ENCODE measurements at regions not wholly inside any gene's neighbourhood (a gene's known extent, or its start where the extent isn't known, plus 50 kb on each side); places are given as distances from the start of the nearest gene placed in this dataset.
A peak's percentile ranks its signal among the peaks of the same experiment; 100 is the strongest.
"Not testable (repeated sequence)": the region's sequence is repeated elsewhere in the genome, so short reads cannot be mapped to it uniquely, and the experiment has no call there.

- DNase-seq, result no peak
These were observed 1144.3 kb downstream of the RAPGEF2 start for GRCh38 chr4:160247091-160247656.

DNA sequence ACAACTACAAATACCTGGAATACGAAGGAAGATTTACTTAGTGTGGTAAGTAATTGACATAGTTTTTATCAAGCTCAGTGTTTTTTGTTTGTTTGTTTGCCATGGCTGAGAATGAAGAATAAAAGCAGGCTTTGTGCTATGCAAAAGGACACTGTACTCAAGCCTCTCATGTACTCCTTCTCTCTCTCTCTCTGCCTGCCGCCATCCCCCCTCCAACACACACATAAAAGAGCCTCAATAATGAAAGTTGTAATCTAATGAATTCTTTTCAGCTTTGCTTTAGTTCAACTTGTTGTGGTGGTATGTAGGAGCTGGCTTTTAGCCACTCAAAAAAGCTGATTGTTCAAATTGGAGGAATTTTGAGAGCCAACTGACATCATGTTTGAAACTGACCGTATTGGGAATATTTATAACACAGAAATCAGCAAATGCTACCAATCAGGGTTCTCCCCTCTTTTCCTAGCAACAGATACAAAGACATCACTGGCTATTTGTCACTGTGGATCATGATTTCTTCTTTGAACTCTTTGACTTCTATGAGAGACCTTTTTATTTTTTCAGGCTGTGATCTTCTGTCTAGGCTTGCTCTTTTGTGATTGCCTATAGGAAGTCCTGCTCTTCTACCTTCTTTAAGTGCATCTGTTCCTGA lies 1148.8 kb downstream of the RAPGEF2 start:
- DNase-seq, result no peak

DNA sequence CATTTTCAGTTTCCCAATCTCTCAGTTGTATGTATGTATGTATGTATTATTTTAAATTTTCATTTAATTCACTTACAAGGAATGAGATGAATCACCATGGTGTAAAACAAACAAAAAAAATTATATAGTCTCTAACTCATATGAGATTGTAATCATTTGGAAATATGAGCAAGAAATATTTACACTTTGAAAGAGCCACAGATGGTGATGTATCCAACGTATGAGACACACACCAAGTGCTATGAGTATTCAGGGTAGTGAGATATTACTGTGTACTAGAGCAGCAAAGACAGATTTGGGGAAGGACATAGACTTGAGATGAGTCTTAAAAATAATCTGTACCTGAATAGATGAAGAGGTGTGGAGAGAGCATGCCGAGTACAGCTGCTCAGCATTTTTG lies 1154.4 kb downstream of the RAPGEF2 start:
- no peak for DNase-seq

DNA sequence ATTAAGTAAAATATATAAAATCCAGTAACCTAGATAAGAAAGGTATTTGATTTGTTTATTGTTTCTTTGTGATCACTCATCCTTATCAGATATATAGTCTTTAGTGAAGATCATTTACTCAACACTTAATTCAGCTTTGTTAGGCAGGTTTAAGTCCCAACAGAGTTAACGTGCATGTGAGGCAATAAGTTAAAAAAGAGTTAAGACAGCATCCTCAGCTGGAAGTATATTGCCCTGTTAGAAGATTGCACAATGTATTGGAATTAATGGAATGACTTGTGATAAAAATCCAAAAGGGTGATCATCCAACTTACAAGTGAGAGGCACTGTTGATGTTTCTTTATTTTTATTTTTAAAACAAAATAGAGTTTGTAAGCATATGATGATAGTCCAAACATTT lies 1162.1 kb downstream of the RAPGEF2 start:
- no peak for DNase-seq

DNA sequence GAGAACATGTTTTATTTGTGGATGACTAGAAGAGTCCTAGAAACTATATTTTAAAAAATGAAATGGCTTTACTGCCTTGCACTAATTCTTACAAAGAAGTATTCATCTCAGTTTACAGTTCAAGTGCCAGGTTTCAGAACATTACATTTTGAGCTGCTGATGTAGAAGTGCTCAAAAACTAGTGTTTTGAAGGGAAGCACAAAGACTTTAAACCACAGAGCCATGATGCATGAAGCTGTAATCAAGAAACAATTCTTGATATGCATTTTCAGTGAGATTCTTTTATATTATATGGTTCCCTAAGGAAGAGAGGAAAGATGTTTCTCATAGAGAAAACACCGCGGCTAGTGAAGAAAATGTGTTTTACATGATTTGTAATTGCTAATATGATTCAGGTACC lies 1163.0 kb downstream of the RAPGEF2 start:
- DNase-seq, result no peak

DNA sequence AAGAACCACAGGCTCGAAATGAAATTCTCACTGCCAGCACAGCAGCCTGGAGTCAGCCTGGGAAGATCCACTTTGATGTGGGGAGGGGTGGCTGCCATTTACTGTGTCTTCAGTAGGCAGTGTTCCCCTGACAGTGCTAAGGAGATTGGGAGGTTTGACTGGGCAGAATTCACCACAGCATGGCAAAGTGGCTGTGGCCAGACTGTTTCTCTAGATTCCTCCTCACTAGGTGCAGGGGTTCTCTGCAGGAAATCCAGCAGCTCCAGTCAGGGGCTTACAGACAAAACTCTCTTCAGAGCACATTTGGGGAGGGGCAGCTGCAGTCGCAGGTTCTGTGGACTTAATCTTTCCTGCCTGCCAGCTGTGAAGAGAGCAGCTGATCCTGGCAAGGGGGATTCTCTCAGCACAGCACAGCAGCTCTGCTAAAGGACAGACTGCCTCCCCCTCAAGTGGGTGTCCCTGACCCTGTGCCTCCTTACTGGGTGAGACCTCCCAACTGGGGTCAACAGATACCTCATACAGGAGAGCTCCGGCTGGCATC lies 1174.0 kb downstream of the RAPGEF2 start:
- no peak for DNase-seq

DNA sequence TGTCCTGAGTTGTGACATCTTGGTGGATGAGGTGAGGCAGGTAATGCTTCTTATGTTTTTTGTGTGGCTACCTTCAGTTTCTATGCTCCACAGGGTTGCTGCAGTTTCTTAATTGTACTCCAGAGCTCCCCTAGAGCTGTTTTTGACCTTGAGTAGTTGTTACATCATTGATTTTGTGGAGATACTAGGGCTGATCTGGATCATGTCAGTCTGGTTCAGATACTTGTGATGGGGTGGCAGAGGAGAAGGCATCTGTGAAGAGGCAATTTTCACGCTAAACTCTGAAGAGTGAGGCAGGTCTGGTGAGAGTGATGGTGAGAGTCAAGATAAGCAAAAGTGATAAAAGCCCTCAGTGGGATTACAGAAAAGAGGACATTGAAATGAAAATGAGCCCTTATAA lies 1180.2 kb downstream of the RAPGEF2 start:
- no peak for DNase-seq

GRCh38 chr4:160284516-160284915 lies 1181.6 kb downstream of the RAPGEF2 start:
- no peak for DNase-seq

GRCh38 chr4:160286051-160286450 lies 1183.2 kb downstream of the RAPGEF2 start:
- DNase-seq, result no peak

DNA sequence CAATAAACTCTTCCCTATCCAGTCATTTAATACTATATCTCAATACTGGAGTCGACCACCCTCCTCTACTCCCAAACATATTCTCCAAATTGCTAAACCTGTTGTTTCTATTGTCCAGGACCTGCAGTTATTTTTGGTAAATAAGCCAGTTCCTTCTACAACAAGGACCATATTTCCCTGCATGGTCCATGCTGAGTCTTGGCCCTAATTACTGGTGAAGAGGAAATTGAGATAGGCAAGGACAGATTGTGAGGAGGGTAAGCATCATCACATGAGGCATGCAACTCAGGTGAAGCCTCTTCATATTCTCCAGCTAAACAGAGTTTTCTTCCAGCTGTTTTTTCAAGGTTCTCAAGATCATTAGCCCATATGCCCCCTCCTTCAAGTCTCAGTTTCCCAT lies 1193.6 kb downstream of the RAPGEF2 start:
- DNase-seq, result no peak

- no peak for DNase-seq
These were observed 1196.3 kb downstream of the RAPGEF2 start for GRCh38 chr4:160299177-160299576.

GRCh38 chr4:160299608-160300007 lies 1196.7 kb downstream of the RAPGEF2 start:
- no peak for DNase-seq

DNA sequence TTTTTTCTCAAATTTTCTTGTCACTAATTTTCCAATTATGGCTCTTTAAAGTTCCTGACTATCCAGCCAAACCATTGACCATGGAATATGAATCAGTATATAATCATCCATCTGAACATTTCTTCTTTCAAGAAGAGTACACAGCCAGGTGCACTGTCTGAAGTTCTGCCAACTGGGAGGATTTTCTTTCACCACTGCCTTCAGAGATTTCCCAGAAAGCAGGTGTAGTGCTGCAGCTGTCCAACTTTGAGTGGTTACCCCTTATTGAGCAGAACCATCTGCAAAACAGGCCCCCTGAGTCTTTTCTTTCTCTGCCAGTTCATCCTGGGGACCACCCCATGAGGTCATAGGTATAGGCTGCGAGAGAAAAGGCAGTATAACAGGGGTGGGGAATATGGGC lies 1213.2 kb downstream of the RAPGEF2 start:
- no peak for DNase-seq

DNA sequence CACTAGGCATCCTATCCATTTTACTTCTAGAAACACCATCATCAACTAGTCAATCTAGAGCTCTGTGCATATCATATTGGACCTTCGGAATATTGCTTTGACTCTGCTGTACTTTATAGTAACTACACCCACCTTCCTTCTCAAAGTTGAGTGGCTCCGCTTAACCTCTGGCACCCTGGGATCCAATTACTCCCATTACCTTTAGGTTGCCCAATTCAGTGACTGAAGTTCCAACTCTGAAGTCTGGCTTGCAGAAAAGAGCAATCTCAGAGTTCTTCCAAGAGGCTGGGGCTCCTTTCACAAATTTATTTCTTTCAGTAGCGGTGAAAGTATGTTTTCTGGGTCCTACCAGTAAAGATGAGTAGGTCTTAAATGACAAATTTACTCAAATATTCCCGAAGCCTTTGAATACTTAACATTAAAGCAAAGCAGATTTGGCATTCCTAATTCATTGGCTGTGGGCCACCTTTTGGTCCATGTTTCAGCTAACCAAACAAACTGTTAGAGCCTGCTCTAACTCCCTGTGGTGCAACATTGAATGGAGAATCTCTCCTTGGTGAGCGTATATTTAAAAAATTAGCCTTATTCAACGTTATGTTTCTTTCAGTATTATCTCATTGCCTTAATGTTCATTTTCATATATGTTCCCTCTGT lies 1215.8 kb downstream of the RAPGEF2 start:
- DNase-seq, result no peak

DNA sequence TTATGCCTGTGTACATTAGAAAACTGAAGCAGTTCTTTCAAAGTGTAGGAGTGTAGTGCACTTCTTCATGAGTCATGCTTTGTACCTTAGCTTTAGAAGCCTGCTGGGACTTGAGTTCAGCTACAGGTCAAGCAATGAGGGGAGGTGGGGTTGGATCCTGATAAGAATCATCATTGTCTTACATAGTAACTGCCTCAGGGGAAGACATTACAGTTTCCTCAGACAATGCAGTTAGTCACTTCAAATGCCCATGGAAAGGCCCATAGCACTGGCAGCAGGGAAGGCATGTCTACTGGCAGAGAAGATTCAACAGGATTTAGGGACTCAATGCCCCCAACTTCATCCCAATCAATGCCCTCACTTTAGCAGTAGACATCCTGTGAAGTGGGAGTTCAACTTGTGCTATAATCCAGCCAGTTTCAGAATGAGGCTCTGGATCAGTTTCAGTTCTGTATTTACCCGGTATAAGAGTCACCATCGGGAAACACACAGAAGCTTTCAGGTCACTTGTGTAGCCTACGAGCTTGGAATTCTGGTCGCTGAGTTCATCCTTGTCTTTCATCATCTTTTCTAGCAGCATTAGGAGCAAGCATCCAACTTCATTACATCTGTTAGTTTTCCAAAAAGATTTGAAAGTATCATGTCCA lies 1216.5 kb downstream of the RAPGEF2 start:
- DNase-seq, result peak in 1 of 2 experiments; percentile 18

DNA sequence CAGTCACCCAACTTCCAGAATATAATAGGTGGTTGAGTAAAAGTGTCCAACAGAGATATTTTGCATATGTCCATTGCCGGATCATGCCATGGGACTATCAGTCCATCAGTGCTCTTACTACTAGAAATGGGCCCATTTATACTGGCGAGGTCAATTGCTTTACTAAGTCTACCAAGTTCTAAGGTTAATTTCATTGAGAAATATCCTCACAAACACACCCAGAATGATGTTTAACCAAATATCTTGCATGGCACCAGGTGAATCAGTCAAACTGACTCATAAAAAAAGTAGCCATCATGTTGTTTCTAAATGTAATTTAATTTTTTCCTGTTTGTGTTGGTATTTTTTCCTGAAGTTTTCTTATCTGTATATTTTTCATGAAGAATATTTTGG lies 1217.0 kb downstream of the RAPGEF2 start:
- DNase-seq, result no peak

DNA sequence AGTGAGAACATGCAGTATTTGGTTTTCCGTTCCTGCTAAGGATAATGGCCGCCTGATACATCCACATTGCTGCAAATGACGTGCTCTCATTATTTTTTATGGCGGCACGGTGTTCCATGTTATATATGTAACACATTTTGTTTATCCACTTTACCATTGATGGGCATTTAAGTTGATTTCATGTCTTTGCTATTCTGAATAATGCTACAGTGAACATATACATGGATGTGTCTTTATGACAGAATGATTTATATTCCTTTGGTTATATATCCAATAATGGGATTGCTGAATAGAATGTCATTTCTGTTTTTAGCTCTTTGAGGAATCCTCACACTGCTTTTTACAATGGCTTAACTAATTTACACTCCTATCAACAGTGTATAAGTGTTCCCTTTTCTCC lies 1223.2 kb downstream of the RAPGEF2 start:
- no peak for DNase-seq

- DNase-seq, result no peak
These were observed 1244.3 kb downstream of the RAPGEF2 start for GRCh38 chr4:160347197-160347596.

- no peak for DNase-seq
These were observed 1248.1 kb downstream of the RAPGEF2 start for GRCh38 chr4:160350944-160351343.

GRCh38 chr4:160352637-160353036 lies 1249.8 kb downstream of the RAPGEF2 start:
- DNase-seq, result no peak

DNA sequence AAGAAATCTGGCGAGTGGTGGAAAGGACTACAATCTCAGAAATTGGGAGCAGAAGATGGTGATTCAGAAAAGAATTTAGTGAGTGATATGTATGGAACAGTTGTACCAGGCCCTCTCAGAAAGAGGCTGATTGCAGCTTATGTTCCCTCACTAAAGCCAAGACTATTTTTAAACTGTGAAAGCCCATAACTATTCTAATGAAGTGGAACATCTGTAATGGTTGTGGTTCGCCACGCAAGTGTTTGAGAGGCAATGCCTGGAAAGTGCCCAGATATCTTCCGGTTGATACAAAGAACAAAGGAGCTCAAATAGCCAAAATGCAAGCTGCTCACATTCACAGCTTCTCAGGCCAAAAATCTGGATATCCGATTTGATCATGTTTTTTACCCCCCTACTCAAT lies 1250.7 kb downstream of the RAPGEF2 start:
- no peak for DNase-seq

DNA sequence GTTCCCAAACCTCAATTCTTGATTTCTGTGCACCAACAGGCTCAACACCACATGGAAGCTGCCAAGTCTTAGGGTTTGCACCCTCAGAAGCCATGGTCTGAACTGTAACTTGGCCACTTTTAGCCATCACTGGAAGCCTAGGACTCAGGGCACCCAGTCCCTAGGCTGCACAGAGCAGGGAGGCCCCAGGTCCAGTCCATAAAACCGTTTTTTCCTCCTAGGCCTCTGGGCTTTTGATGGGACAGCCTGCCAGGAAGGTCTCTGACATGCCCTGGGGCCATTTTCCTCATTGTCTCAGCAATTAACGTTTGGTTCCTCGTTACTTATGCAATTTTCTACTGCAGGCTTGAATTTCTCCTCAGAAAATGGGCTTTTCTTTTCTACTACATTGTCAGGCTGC lies 1259.6 kb downstream of the RAPGEF2 start:
- DNase-seq, result no peak

DNA sequence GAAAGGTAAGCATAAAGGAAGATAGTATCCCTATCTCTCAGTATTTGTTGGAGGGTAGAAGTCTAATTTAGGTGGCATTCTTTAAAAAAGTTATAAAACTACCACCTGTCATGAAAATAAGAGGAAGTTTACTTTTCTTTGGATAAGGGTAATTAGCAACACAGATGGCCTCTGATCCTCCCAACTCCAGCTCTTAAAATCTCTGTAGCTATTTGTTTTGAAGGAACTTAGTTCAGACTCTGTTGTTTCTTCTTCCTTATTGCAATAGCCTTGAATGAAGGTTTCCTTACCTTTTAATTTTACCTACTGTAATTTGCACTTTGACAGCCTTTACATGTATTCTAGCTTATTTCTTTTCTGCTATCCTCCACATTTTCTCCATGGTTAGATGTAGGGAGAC lies 1261.3 kb downstream of the RAPGEF2 start:
- DNase-seq, result no peak

DNA sequence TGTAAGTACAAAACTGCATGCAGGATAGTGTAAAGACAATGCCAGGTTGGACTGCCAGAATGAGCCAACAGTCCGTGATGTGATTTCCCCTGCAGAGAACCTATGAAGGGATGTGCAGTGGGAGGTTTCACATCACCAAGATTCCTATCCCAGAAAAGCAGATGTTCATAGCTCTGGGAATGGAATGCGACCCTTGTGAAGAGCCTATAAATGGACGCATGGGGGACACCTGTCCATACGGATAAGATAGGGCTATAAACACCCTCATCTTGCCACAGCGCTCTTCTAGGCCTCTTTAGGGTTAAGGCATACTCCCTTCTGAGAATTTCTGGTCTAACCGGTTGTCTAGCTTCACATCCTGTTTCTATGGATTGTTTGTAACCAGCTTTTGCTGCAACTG lies 1261.8 kb downstream of the RAPGEF2 start:
- DNase-seq, result not testable (repeated sequence)
